Keratinocyte (primary cell): ENCODE measurements at regions not wholly inside any gene's neighbourhood (a gene's known extent, or its start where the extent isn't known, plus 50 kb on each side); places are given as distances from the start of the nearest gene placed in this dataset.

Experiments
- DNase-seq: peaks from one replicate; pipeline ENCODE4 v3.0.0-alpha.2; 2011; ENCODE audit warnings: low read depth, missing footprints, low spot score
- FAIRE-seq: peaks from 2 replicates; lab custom pipeline; 2011; peaks lifted over from hg19 to GRCh38; lab: Jason Lieb, UNC
- H2AFZ ChIP-seq: 2 replicates; pipeline ENCODE4 v1.6.0; 2012; ENCODE audit warnings: low read length, control low read depth, inconsistent platforms; ENCODE audit not compliant: control insufficient read depth
- H3K27ac ChIP-seq: 2 replicates; pipeline ENCODE4 v1.5.1; 2011; ENCODE audit warnings: low read length; ENCODE audit not compliant: control insufficient read depth, insufficient read depth
- H3K27me3 ChIP-seq: 3 replicates; pipeline ENCODE4 v1.6.0; 2011; ENCODE audit warnings: low read length; ENCODE audit not compliant: control insufficient read depth, insufficient read depth; ENCODE audit errors: extremely low read depth
- H3K36me3 ChIP-seq, 2 experiments: 2 replicates in 1 of 2; 3 replicates in 1 of 2; pipeline ENCODE4 v1.5.1; 2011; ENCODE audit warnings: low read length in 2 of 2, mild to moderate bottlenecking in 1 of 2; ENCODE audit not compliant: control insufficient read depth in 2 of 2, insufficient read depth in 2 of 2; ENCODE audit errors: extremely low read depth in 1 of 2
- H3K4me1 ChIP-seq: 3 replicates; pipeline ENCODE4 v1.5.1; 2011; ENCODE audit warnings: low read length; ENCODE audit not compliant: control insufficient read depth, insufficient read depth; ENCODE audit errors: extremely low read depth
- H3K4me2 ChIP-seq: 3 replicates; pipeline ENCODE4 v1.6.0; 2011; ENCODE audit warnings: low read depth, low read length; ENCODE audit not compliant: control insufficient read depth, insufficient read depth; ENCODE audit errors: extremely low read depth
- H3K4me3 ChIP-seq, 3 experiments: fragments of 200-600 bp in 1 of 3; sonication (generic) in 1 of 3; 2 replicates in 2 of 3; 3 replicates in 1 of 3; pipeline ENCODE4 v1.5.1; 2011 to 2016; ENCODE audit warnings: low read length in 3 of 3, mild to moderate bottlenecking in 3 of 3, control low read depth in 2 of 3, inconsistent platforms in 1 of 3, low read depth in 1 of 3, mixed read lengths in 1 of 3, mixed run types in 1 of 3, moderate library complexity in 1 of 3; ENCODE audit not compliant: control insufficient read depth in 2 of 3, insufficient read depth in 2 of 3; ENCODE audit errors: extremely low read depth in 1 of 3
- H3K79me2 ChIP-seq: 2 replicates; pipeline ENCODE4 v1.6.0; 2012; ENCODE audit warnings: low read length; ENCODE audit not compliant: control insufficient read depth, insufficient read depth
- H3K9ac ChIP-seq: 3 replicates; pipeline ENCODE4 v1.6.0; 2011; ENCODE audit warnings: low read length; ENCODE audit not compliant: control insufficient read depth, insufficient read depth; ENCODE audit errors: extremely low read depth
- H3K9me1 ChIP-seq: 3 replicates; pipeline ENCODE4 v1.6.0; 2011; ENCODE audit warnings: low read length; ENCODE audit not compliant: control insufficient read depth, insufficient read depth; ENCODE audit errors: extremely low read depth
- H3K9me3 ChIP-seq: 2 replicates; pipeline ENCODE4 v1.5.1; 2012; ENCODE audit warnings: low read depth, low read length; ENCODE audit not compliant: control insufficient read depth
- H4K20me1 ChIP-seq: 3 replicates; pipeline ENCODE4 v1.6.0; 2011; ENCODE audit warnings: low read length; ENCODE audit not compliant: control insufficient read depth, insufficient read depth; ENCODE audit errors: extremely low read depth
- EZH2 ChIP-seq: IDR thresholded peaks from one replicate; pipeline ENCODE4 v1.6.1; 2012; ENCODE audit warnings: inconsistent platforms, mild to moderate bottlenecking, low read length, moderate library complexity
- dilution Hi-C: fragments of 300-500 bp; cut with MboI; formaldehyde crosslinking; loops from one replicate; pipeline ENCODE4 v1.7.0; 2020; ENCODE audit warnings: low sequenced_read_pairs; ENCODE audit not compliant: extremely low pct_ligation_motif_present
- TF ChIP-seq, protein P1 (sequence below), 3 experiments: IDR thresholded peaks in 1 of 3; conservative IDR thresholded peaks in 1 of 3; optimal IDR thresholded peaks in 1 of 3; 2 replicates in 2 of 3; 3 replicates in 1 of 3; pipeline versions ENCODE3 to v1.5.1; 2011; ENCODE audit warnings: low read length in 3 of 3, mild to moderate bottlenecking in 3 of 3, moderate library complexity in 2 of 3, control low read depth in 1 of 3, inconsistent platforms in 1 of 3; ENCODE audit not compliant: insufficient read depth in 2 of 3; ENCODE audit errors: extremely low read depth in 1 of 3

GRCh38 chr6:168908887-168909286 is 344.8 kb downstream of the THBS2 start:
- no peaks in the 10 kb centered on the region for H4K20me1 ChIP-seq
- TF ChIP-seq EZH2 = no peak
- TF ChIP-seq, protein P1, sequence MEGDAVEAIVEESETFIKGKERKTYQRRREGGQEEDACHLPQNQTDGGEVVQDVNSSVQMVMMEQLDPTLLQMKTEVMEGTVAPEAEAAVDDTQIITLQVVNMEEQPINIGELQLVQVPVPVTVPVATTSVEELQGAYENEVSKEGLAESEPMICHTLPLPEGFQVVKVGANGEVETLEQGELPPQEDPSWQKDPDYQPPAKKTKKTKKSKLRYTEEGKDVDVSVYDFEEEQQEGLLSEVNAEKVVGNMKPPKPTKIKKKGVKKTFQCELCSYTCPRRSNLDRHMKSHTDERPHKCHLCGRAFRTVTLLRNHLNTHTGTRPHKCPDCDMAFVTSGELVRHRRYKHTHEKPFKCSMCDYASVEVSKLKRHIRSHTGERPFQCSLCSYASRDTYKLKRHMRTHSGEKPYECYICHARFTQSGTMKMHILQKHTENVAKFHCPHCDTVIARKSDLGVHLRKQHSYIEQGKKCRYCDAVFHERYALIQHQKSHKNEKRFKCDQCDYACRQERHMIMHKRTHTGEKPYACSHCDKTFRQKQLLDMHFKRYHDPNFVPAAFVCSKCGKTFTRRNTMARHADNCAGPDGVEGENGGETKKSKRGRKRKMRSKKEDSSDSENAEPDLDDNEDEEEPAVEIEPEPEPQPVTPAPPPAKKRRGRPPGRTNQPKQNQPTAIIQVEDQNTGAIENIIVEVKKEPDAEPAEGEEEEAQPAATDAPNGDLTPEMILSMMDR (optimal IDR thresholded peaks at IDR 0.05 in 1 of 3, IDR thresholded peaks at IDR 0.05 in 1 of 3, conservative IDR thresholded peaks at IDR 0.05 in 1 of 3; ENCODE audit: extremely low read depth in 1 of 3, insufficient read depth in 2 of 3, low read length in 3 of 3) = no peak
- H3K9me1 ChIP-seq = no peaks in the 10 kb centered on the region
- H3K27ac ChIP-seq = no peak overlapping the region
- DNase-seq (no peak), FAIRE-seq (no peak)
- H3K36me3 ChIP-seq = no peaks in the 10 kb centered on the region
- H3K4me3 ChIP-seq = no peak overlapping the region
- no peaks in the 10 kb centered on the region for H3K4me1 ChIP-seq
- no peak overlapping the region for H3K9ac ChIP-seq
- H2AFZ ChIP-seq = no peak overlapping the region
- dilution Hi-C loops = no loop called here
- H3K4me2 ChIP-seq = no peak overlapping the region
- peaks cover 4% of the 10 kb centered on the region for H3K9me3 ChIP-seq
- H3K79me2 ChIP-seq = no peaks in the 10 kb centered on the region
- H3K27me3 ChIP-seq = no peaks in the 10 kb centered on the region

DNA sequence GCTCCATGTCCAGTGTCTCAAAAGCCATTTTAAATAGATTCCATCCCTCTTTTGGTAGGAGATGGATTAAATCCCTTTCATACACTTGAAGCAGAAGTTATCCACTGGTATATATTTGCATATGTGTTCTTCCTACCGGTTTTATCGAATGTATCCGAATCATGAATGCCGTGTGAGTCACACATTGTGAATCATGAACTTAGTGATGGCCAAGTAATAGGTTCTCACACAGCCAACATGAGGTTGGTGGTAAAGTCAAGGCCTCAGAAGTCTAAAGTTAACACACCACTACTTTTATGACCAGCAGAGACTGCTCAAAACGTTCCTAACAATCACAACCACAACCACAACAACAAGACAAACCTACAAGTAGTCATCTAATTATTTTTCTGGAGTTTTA is 345.5 kb downstream of the THBS2 start:
- Histone ChIP-seq H3K9me1 (no peaks in the 10 kb centered on the region), H3K4me2 (no peak overlapping the region), H4K20me1 (no peaks in the 10 kb centered on the region), H3K9ac (no peak overlapping the region), H3K9me3 (peaks cover 4% of the 10 kb centered on the region), H3K4me3 (no peak overlapping the region), H3K27me3 (no peaks in the 10 kb centered on the region), H2AFZ (no peak overlapping the region), H3K36me3 (no peaks in the 10 kb centered on the region), H3K4me1 (no peaks in the 10 kb centered on the region), H3K27ac (no peak overlapping the region), H3K79me2 (no peaks in the 10 kb centered on the region)
- FAIRE-seq = peak; percentile 67
- TF ChIP-seq EZH2 = no peak
- TF ChIP-seq, protein P1 (optimal IDR thresholded peaks at IDR 0.05 in 1 of 3, IDR thresholded peaks at IDR 0.05 in 1 of 3, conservative IDR thresholded peaks at IDR 0.05 in 1 of 3; ENCODE audit: extremely low read depth in 1 of 3, insufficient read depth in 2 of 3, low read length in 3 of 3) = no peak
- peak; percentile 11 for DNase-seq
- dilution Hi-C loops = no loop called here
